Tibial nerve (tissue), 4 donors: ENCODE measurements at regions not wholly inside any gene's neighbourhood (a gene's known extent, or its start where the extent isn't known, plus 50 kb on each side); places are given as distances from the start of the nearest gene placed in this dataset.

Experiments used
- DNase-seq, 2 donors: peaks; one replicate each; pipeline ENCODE4 v3.0.0-alpha.2; 2019; ENCODE audit warnings: low spot score in 2 of 2
- H3K27ac ChIP-seq, 4 donors: fragments of 200-600 bp; sonication (generic) in 3 of 4; one replicate each; pipeline ENCODE4 v1.5.1; 2017 to 2019; ENCODE audit warnings: mild to moderate bottlenecking in 1 of 4
- H3K27me3 ChIP-seq, 2 donors: fragments of 200-600 bp; sonication (generic) in 1 of 2; one replicate each; pipeline versions ENCODE4 v1.5.1 to v1.6.0; 2017 to 2019
- H3K36me3 ChIP-seq, 3 donors: fragments of 200-600 bp; sonication (generic); one replicate each; pipeline ENCODE4 v1.5.1; 2018 to 2019
- H3K4me1 ChIP-seq, 4 donors: fragments of 200-600 bp; sonication (generic) in 3 of 4; one replicate each; pipeline ENCODE4 v1.5.1; 2017 to 2019
- H3K4me3 ChIP-seq, 4 donors: fragments of 200-600 bp; sonication (generic) in 3 of 4; one replicate each; pipeline ENCODE4 v1.5.1; 2017 to 2019; ENCODE audit warnings: mild to moderate bottlenecking in 1 of 4, moderate library complexity in 1 of 4
- H3K9me3 ChIP-seq, 4 donors: fragments of 200-600 bp; sonication (generic) in 3 of 4; one replicate each; pipeline ENCODE4 v1.5.1; 2017 to 2019
- EP300 ChIP-seq, 2 donors: sonication (generic); formaldehyde crosslinking; IDR thresholded peaks; one replicate each; pipeline ENCODE4 v1.6.1; 2017; ENCODE audit warnings: antibody characterized with exemption in 2 of 2, mild to moderate bottlenecking in 1 of 2
- POLR2A ChIP-seq, 2 donors: fragments of 450-650 bp; IDR thresholded peaks; one replicate each; pipeline ENCODE4 v1.6.1; 2017; ENCODE audit warnings: antibody characterized with exemption in 2 of 2, mild to moderate bottlenecking in 2 of 2, moderate library complexity in 2 of 2
- WGBS, 2 donors: methylation state at CpG; one replicate each; pipeline ENCODE4 v1.1.5; 2018; 5-methylcytosine and 5-hydroxymethylcytosine counted together
- TF ChIP-seq, protein P1 (sequence below), 5 experiments: fragments of 200-600 bp in 3 of 5; fragments of 450-650 bp in 2 of 5; sonication (generic) in 3 of 5; IDR thresholded peaks; one replicate each; pipeline ENCODE4 v1.5.1; 2016 to 2019; ENCODE audit warnings: antibody characterized with exemption in 5 of 5, mild to moderate bottlenecking in 3 of 5, moderate library complexity in 2 of 5

DNA sequence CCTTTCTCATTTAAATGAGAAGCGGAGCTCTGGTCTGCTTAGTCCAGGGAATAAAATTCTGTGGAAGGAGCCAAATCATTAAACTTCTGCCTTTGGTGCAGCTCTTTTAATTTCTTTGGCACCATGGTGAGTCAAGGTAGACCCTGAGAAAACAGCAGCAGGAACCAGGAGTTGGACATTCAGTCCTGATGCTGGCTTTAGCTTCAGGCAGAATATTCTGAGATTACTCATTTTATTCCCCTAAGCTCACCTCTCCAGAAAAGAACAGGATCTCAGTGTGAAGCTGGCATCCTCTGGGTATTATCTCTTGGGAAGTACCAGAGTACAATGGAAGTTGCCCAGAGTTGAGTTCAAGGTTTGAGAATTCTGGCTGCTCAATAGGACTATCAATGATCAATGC is 211.6 kb upstream of the NRP1 start:
- no peaks in the 10 kb centered on the region for H3K36me3 ChIP-seq
- TF ChIP-seq POLR2A (IDR thresholded peaks at IDR 0.05) (no peak), EP300 (IDR thresholded peaks at IDR 0.05) (no peak)
- TF ChIP-seq, protein P1, sequence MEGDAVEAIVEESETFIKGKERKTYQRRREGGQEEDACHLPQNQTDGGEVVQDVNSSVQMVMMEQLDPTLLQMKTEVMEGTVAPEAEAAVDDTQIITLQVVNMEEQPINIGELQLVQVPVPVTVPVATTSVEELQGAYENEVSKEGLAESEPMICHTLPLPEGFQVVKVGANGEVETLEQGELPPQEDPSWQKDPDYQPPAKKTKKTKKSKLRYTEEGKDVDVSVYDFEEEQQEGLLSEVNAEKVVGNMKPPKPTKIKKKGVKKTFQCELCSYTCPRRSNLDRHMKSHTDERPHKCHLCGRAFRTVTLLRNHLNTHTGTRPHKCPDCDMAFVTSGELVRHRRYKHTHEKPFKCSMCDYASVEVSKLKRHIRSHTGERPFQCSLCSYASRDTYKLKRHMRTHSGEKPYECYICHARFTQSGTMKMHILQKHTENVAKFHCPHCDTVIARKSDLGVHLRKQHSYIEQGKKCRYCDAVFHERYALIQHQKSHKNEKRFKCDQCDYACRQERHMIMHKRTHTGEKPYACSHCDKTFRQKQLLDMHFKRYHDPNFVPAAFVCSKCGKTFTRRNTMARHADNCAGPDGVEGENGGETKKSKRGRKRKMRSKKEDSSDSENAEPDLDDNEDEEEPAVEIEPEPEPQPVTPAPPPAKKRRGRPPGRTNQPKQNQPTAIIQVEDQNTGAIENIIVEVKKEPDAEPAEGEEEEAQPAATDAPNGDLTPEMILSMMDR (IDR thresholded peaks at IDR 0.05) = no peak
- no peaks in the 10 kb centered on the region for H3K27me3 ChIP-seq
- H3K4me3 ChIP-seq = no peak overlapping the region
- H3K9me3 ChIP-seq = peaks cover 0 to 16% (median 0%) of the 10 kb centered on the region in 4 donors
- no peaks in the 10 kb centered on the region for H3K4me1 ChIP-seq
- DNase-seq = no peak
- WGBS, 2 donors = 94 to 96% methylated on average over 1 of the region's 1 CpG
- H3K27ac ChIP-seq = no peak overlapping the region

DNA sequence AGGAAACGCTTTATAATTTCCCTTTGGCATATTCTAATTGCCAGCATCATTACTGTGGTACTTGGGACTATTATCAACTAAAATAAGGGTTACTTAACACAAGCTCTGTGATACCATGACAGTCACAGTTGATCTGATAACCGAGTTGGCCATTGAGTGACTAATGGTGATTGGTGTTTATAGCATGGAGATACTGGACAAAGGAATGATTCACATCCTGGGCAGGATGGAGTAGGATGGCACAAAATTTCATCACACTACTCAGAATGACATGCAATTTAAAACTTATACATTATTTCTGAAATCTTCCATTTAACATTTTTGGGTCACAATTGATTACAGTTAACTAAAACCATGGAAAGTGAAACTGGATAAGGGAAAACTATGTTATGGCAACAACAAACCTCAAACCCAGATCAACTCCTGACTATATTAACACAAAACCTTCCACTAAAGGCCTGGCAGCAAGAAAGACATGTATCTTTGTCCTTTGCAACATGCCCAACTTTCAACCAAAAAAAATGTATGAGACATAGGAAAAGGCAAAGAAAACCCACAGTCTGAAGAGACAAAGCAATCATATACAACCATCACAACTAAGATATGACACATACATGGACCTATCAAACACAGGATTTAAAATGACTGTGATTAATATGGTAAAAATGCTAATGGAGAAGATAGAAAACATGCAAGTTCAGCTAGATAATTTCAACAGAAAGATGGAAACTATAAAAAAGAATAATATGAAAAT is 208.5 kb upstream of the NRP1 start:
- Histone ChIP-seq H3K27me3 (no peaks in the 10 kb centered on the region), H3K27ac (no peak overlapping the region), H3K9me3 (peaks cover 0 to 16% (median 0%) of the 10 kb centered on the region in 4 donors), H3K4me3 (no peak overlapping the region), H3K36me3 (no peaks in the 10 kb centered on the region), H3K4me1 (no peaks in the 10 kb centered on the region)
- DNase-seq = no peak
- WGBS, 2 donors = 90 to 92% methylated on average over 2 of the region's 2 CpGs
- TF ChIP-seq EP300 (IDR thresholded peaks at IDR 0.05) (no peak), POLR2A (IDR thresholded peaks at IDR 0.05) (no peak)
- TF ChIP-seq, protein P1 (IDR thresholded peaks at IDR 0.05) = no peak

DNA sequence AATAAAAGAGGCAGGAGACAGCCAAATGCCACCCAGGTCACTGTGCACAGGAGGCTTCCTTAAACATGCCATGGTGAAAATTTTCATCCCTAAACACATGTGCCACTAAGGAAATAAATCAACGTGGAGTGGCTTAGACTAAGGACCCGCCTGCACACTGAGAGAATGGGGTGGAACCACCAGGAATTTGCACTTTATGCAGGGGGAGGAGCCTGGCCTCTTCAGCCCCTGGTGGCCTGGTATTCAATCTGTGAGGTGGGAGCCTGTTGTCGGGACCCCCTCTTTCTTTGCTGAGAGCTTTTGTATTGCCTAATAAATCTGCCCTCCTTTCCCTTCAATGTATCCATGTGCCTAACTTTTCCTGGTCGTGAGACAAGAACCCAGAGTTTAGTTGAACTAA is 204.6 kb upstream of the NRP1 start:
- Histone ChIP-seq H3K36me3 (no peaks in the 10 kb centered on the region), H3K27me3 (no peaks in the 10 kb centered on the region), H3K4me1 (no peaks in the 10 kb centered on the region), H3K4me3 (no peak overlapping the region), H3K27ac (no peak overlapping the region), H3K9me3 (peaks cover 0 to 14% (median 0%) of the 10 kb centered on the region in 4 donors)
- TF ChIP-seq, protein P1 (IDR thresholded peaks at IDR 0.05) = no peak
- TF ChIP-seq EP300 (IDR thresholded peaks at IDR 0.05) (no peak), POLR2A (IDR thresholded peaks at IDR 0.05) (no peak)
- no peak for DNase-seq
- WGBS, 2 donors = 68 to 71% methylated on average over 4 of the region's 4 CpGs

DNA sequence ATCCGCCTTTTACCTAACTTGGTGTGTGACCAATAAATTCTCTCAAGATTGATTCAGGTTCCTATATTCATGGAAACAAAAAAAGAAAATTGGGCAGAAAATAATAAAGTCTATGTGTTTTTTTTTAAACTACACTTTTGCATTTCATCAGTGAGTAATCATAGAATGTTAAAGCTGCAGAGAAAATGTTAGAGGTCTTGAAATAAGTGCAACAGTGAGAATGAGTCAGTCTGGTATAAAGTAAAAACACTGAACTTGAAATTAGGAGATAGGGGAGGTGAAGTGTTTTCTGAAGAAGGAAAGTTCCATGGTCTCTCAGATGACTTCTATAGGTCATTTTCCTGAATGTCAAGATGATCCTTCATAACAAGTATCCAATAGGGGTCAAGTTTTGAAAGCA is 202.6 kb upstream of the NRP1 start:
- Histone ChIP-seq H3K4me3 (no peak overlapping the region), H3K27me3 (no peaks in the 10 kb centered on the region), H3K4me1 (no peaks in the 10 kb centered on the region), H3K36me3 (no peaks in the 10 kb centered on the region), H3K27ac (no peak overlapping the region), H3K9me3 (no peaks in the 10 kb centered on the region)
- DNase-seq = no peak
- TF ChIP-seq, protein P1 (IDR thresholded peaks at IDR 0.05) = no peak
- no peak for TF ChIP-seq POLR2A (IDR thresholded peaks at IDR 0.05)
- no peak for TF ChIP-seq EP300 (IDR thresholded peaks at IDR 0.05)
- WGBS, 2 donors = 97 to 100% methylated on average over 1 of the region's 1 CpG

DNA sequence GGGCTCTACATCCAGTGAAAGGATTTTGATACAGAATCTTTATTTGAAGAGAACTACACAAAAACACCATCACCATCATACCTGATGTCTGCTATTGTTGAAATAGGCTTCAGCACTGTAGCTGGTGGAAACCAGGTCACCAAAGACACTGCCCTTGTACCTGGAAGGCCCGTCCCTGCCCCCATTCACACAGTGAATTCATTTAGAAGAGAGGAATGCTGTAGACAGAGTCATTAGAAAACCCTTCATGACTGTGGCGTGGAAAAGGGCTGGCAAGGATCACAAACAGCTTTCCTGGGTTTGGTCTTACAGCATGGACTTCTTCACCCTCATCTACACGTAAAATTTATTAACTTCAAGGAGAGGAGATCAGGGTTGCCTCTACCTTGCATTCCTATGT is 202.0 kb upstream of the NRP1 start:
- Histone ChIP-seq H3K4me3 (no peak overlapping the region), H3K9me3 (no peaks in the 10 kb centered on the region), H3K36me3 (no peaks in the 10 kb centered on the region), H3K27me3 (no peaks in the 10 kb centered on the region), H3K27ac (no peak overlapping the region), H3K4me1 (no peaks in the 10 kb centered on the region)
- TF ChIP-seq, protein P1 (IDR thresholded peaks at IDR 0.05) = no peak
- no peak for TF ChIP-seq POLR2A (IDR thresholded peaks at IDR 0.05)
- TF ChIP-seq EP300 (IDR thresholded peaks at IDR 0.05) = no peak
- DNase-seq = no peak
- 83 to 86% methylated on average over 3 of the region's 3 CpGs for WGBS, 2 donors
